ENCODE measurements at regions not wholly inside any gene's neighbourhood (a gene's known extent, or its start where the extent isn't known, plus 50 kb on each side); places are given as distances from the start of the nearest gene placed in this dataset.

- Mint-ChIP-seq H3K27me3 (ENCODE audit: unreplicated experiment) (no peaks in the 10 kb centered on the region), H3K36me3 (ENCODE audit: unreplicated experiment) (no peaks in the 10 kb centered on the region), H3K27ac (ENCODE audit: unreplicated experiment) (no peak overlapping the region), H3K4me3 (ENCODE audit: unreplicated experiment) (no peak overlapping the region), H3K4me1 (ENCODE audit: low read depth, unreplicated experiment) (no peaks in the 10 kb centered on the region), H3K9me3 (ENCODE audit: unreplicated experiment) (no peaks in the 10 kb centered on the region)
- TF ChIP-seq CTCF (IDR thresholded peaks at IDR 0.05; ENCODE audit: partially characterized antibody, unreplicated experiment), result no peak
- no peak for DNase-seq
Observed at GRCh38 chr3:126279853-126280252, 77.4 kb downstream of the KLF15 start.

GRCh38 chr3:126277629-126278378 is 79.4 kb downstream of the KLF15 start:
- no peak overlapping the region for H3K4me3 Mint-ChIP-seq (ENCODE audit: unreplicated experiment)
- peaks cover 2% of the 10 kb centered on the region for H3K27me3 Mint-ChIP-seq (ENCODE audit: unreplicated experiment)
- no peak for DNase-seq
- no peak overlapping the region for H3K27ac Mint-ChIP-seq (ENCODE audit: unreplicated experiment)
- no peaks in the 10 kb centered on the region for H3K36me3 Mint-ChIP-seq (ENCODE audit: unreplicated experiment)
- no peak for TF ChIP-seq CTCF (IDR thresholded peaks at IDR 0.05; ENCODE audit: partially characterized antibody, unreplicated experiment)
- no peaks in the 10 kb centered on the region for H3K4me1 Mint-ChIP-seq (ENCODE audit: low read depth, unreplicated experiment)
- H3K9me3 Mint-ChIP-seq (ENCODE audit: unreplicated experiment), result no peaks in the 10 kb centered on the region

- H3K27me3 Mint-ChIP-seq (ENCODE audit: unreplicated experiment), result peaks cover 2% of the 10 kb centered on the region
- no peak overlapping the region for H3K27ac Mint-ChIP-seq (ENCODE audit: unreplicated experiment)
- no peak for TF ChIP-seq CTCF (IDR thresholded peaks at IDR 0.05; ENCODE audit: partially characterized antibody, unreplicated experiment)
- no peak overlapping the region for H3K4me3 Mint-ChIP-seq (ENCODE audit: unreplicated experiment)
- H3K9me3 Mint-ChIP-seq (ENCODE audit: unreplicated experiment), result no peaks in the 10 kb centered on the region
- no peak for DNase-seq
- H3K4me1 Mint-ChIP-seq (ENCODE audit: low read depth, unreplicated experiment), result no peaks in the 10 kb centered on the region
- H3K36me3 Mint-ChIP-seq (ENCODE audit: unreplicated experiment), result no peaks in the 10 kb centered on the region
Observed at GRCh38 chr3:126275620-126275904, 81.6 kb downstream of the KLF15 start.

- Mint-ChIP-seq H3K27me3 (ENCODE audit: unreplicated experiment) (peaks cover 2% of the 10 kb centered on the region), H3K36me3 (ENCODE audit: unreplicated experiment) (no peaks in the 10 kb centered on the region), H3K4me1 (ENCODE audit: low read depth, unreplicated experiment) (no peaks in the 10 kb centered on the region), H3K27ac (ENCODE audit: unreplicated experiment) (no peak overlapping the region), H3K9me3 (ENCODE audit: unreplicated experiment) (no peaks in the 10 kb centered on the region), H3K4me3 (ENCODE audit: unreplicated experiment) (no peak overlapping the region)
- no peak for DNase-seq
- TF ChIP-seq CTCF (IDR thresholded peaks at IDR 0.05; ENCODE audit: partially characterized antibody, unreplicated experiment), result no peak
Observed at GRCh38 chr3:126274735-126275619, 82.2 kb downstream of the KLF15 start.

Measured in glutamatergic neuron (in vitro differentiated cells).